ENCODE measurements at regions not wholly inside any gene's neighbourhood (a gene's known extent, or its start where the extent isn't known, plus 50 kb on each side); places are given as distances from the start of the nearest gene placed in this dataset.

- TF ChIP-seq CTCF (optimal IDR thresholded peaks at IDR 0.05 in 1 of 3, IDR thresholded peaks at IDR 0.05 in 1 of 3, conservative IDR thresholded peaks at IDR 0.05 in 1 of 3; ENCODE audit: extremely low read depth in 1 of 3, insufficient read depth in 2 of 3, low read length in 3 of 3) (no peak), EZH2 (IDR thresholded peaks at IDR 0.05; ENCODE audit: low read length) (no peak)
Observed at GRCh38 chr6:21986703-21987102, 310.1 kb downstream of the PRL start.

Measured in keratinocyte (primary cell).